GM19193 (cell line): ENCODE measurements at regions not wholly inside any gene's neighbourhood (a gene's known extent, or its start where the extent isn't known, plus 50 kb on each side); places are given as distances from the start of the nearest gene placed in this dataset.

ENCODE experiments used
- POLR2A ChIP-seq: IDR thresholded peaks from 4 replicates; pipeline ENCODE4 v1.6.1; 2011; ENCODE audit not compliant: insufficient read depth, insufficient read length; ENCODE audit errors: extremely low read depth

- TF ChIP-seq POLR2A = no peak
These were observed 90.7 kb upstream of the INHBA start for GRCh38 chr7:41793556-41793955.

GRCh38 chr7:41792120-41792519 lies 89.2 kb upstream of the INHBA start:
- TF ChIP-seq POLR2A = no peak

GRCh38 chr7:41788556-41788955 lies 85.7 kb upstream of the INHBA start:
- no peak for TF ChIP-seq POLR2A

GRCh38 chr7:41787651-41788350 lies 84.9 kb upstream of the INHBA start:
- no peak for TF ChIP-seq POLR2A

GRCh38 chr7:41786944-41787343 lies 84.1 kb upstream of the INHBA start:
- no peak for TF ChIP-seq POLR2A

- TF ChIP-seq POLR2A = no peak
These were observed 83.5 kb upstream of the INHBA start for GRCh38 chr7:41786404-41786803.

GRCh38 chr7:41785840-41786239 lies 83.0 kb upstream of the INHBA start:
- no peak for TF ChIP-seq POLR2A

GRCh38 chr7:41785265-41785664 lies 82.4 kb upstream of the INHBA start:
- TF ChIP-seq POLR2A = no peak

GRCh38 chr7:41779918-41780317 lies 77.0 kb upstream of the INHBA start:
- TF ChIP-seq POLR2A = no peak

GRCh38 chr7:41777894-41778596 lies 75.2 kb upstream of the INHBA start:
- no peak for TF ChIP-seq POLR2A

- no peak for TF ChIP-seq POLR2A
These were observed 72.1 kb upstream of the INHBA start for GRCh38 chr7:41774966-41775365.

- TF ChIP-seq POLR2A = no peak
These were observed 70.9 kb upstream of the INHBA start for GRCh38 chr7:41773756-41774155.

- TF ChIP-seq POLR2A = no peak
These were observed 68.8 kb upstream of the INHBA start for GRCh38 chr7:41771717-41772116.

GRCh38 chr7:41769162-41769561 lies 66.3 kb upstream of the INHBA start:
- TF ChIP-seq POLR2A = no peak

GRCh38 chr7:41763626-41764025 lies 60.7 kb upstream of the INHBA start:
- no peak for TF ChIP-seq POLR2A

- no peak for TF ChIP-seq POLR2A
These were observed 59.8 kb upstream of the INHBA start for GRCh38 chr7:41762641-41763040.
